HG03097 (cell line): ENCODE measurements at regions not wholly inside any gene's neighbourhood (a gene's known extent, or its start where the extent isn't known, plus 50 kb on each side); places are given as distances from the start of the nearest gene placed in this dataset.

Experiments used
- ATAC-seq: cut with Tn5 transposase; IDR thresholded peaks from one replicate; pipeline ENCODE4 v1.9.1; 2021; ENCODE audit not compliant: unreplicated experiment, low FRiP score

GRCh38 chr1:213899413-213899812 is 88.4 kb upstream of the PROX1 start:
- ATAC-seq, result no peak

GRCh38 chr1:213905344-213905743 is 82.4 kb upstream of the PROX1 start:
- ATAC-seq, result no peak

- ATAC-seq, result no peak
Observed at GRCh38 chr1:213908521-213908920, 79.3 kb upstream of the PROX1 start.

GRCh38 chr1:213914392-213914791 is 73.4 kb upstream of the PROX1 start:
- ATAC-seq, result no peak

GRCh38 chr1:213921311-213921710 is 66.5 kb upstream of the PROX1 start:
- no peak for ATAC-seq

- ATAC-seq, result no peak
Observed at GRCh38 chr1:213921712-213922111, 66.1 kb upstream of the PROX1 start.

- no peak for ATAC-seq
Observed at GRCh38 chr1:213925531-213926182, 62.1 kb upstream of the PROX1 start.

GRCh38 chr1:213927846-213928245 is 59.9 kb upstream of the PROX1 start:
- ATAC-seq, result no peak

GRCh38 chr1:213929398-213929797 is 58.4 kb upstream of the PROX1 start:
- no peak for ATAC-seq

- no peak for ATAC-seq
Observed at GRCh38 chr1:213931836-213932235, 55.9 kb upstream of the PROX1 start.

GRCh38 chr1:213933336-213933735 is 54.4 kb upstream of the PROX1 start:
- ATAC-seq, result no peak

- ATAC-seq, result no peak
Observed at GRCh38 chr1:213934649-213935048, 53.1 kb upstream of the PROX1 start.

GRCh38 chr1:213936571-213936970 is 51.2 kb upstream of the PROX1 start:
- ATAC-seq, result no peak
